GM06990 (cell line): ENCODE measurements at regions not wholly inside any gene's neighbourhood (a gene's known extent, or its start where the extent isn't known, plus 50 kb on each side); places are given as distances from the start of the nearest gene placed in this dataset.
"Not testable (repeated sequence)": the region's sequence is repeated elsewhere in the genome, so short reads cannot be mapped to it uniquely, and the experiment has no call there.

Source experiments
- DNase-seq: peaks from one replicate; pipeline ENCODE4 v3.0.0-alpha.2; 2011; ENCODE audit not compliant: insufficient read length; ENCODE audit errors: extremely low read depth
- H3K27me3 ChIP-seq: replicated peaks from 2 replicates; pipeline ENCODE4 v1.6.0; 2011; ENCODE audit warnings: low read length; ENCODE audit not compliant: control insufficient read depth, insufficient read depth
- H3K36me3 ChIP-seq: 2 replicates; pipeline ENCODE4 v1.5.1; 2011; ENCODE audit warnings: low read length; ENCODE audit not compliant: control insufficient read depth, insufficient read depth
- H3K4me3 ChIP-seq: replicated peaks from 2 replicates; pipeline ENCODE4 v1.5.1; 2011; ENCODE audit warnings: low read depth, mild to moderate bottlenecking, control low read depth, low read length
- TF ChIP-seq, protein P1 (sequence below): IDR thresholded peaks from 2 replicates; pipeline ENCODE4 v1.5.1; 2011; ENCODE audit warnings: low read length, control low read depth, mild to moderate bottlenecking, inconsistent platforms; ENCODE audit not compliant: insufficient read depth, poor library complexity, severe bottlenecking

DNA sequence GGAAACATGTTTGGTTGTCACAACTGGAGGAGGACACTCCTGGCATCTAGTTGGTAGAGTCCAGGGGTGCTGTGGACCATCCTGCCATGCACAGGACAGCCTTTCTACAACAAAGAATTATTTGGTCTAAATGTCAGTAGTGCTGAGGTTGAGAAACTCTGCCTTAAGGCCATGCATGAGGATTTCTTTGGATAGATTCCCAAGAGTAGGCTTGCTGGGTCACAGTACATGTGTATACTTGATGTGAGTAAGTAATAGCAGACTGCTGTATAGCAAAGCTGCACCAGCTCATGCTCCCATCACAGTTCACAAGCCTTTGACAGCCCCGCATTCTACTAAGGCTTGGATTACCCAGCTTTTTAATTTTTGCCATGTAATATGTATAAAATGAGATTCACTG, 151.3 kb downstream of the MFSD1 start:
- no peaks in the 10 kb centered on the region for H3K36me3 ChIP-seq
- no peak overlapping the region for H3K4me3 ChIP-seq
- TF ChIP-seq, protein P1, sequence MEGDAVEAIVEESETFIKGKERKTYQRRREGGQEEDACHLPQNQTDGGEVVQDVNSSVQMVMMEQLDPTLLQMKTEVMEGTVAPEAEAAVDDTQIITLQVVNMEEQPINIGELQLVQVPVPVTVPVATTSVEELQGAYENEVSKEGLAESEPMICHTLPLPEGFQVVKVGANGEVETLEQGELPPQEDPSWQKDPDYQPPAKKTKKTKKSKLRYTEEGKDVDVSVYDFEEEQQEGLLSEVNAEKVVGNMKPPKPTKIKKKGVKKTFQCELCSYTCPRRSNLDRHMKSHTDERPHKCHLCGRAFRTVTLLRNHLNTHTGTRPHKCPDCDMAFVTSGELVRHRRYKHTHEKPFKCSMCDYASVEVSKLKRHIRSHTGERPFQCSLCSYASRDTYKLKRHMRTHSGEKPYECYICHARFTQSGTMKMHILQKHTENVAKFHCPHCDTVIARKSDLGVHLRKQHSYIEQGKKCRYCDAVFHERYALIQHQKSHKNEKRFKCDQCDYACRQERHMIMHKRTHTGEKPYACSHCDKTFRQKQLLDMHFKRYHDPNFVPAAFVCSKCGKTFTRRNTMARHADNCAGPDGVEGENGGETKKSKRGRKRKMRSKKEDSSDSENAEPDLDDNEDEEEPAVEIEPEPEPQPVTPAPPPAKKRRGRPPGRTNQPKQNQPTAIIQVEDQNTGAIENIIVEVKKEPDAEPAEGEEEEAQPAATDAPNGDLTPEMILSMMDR: no peak
- DNase-seq: no peak
- peaks cover 1% of the 10 kb centered on the region; the same call in 1 of the 2 replicates for H3K27me3 ChIP-seq

DNA sequence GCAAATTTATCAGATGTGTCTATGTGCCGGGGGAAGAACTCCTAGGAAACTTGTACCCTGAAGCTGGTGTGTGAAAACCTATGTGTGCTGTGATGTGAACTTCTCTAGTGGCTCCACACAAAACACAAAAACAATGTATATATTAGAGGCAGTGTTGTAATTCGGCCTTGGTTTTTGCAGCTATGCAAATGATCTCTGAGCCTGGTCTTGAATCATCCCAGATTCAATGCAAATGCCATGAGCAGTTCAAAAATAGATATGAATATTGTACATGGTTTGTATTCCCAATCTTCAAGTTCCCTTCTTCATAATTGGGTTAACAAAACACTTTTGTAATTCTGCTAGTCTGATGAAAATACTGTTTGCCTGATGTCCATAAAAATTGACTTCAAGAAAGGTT, 152.6 kb downstream of the MFSD1 start:
- H3K4me3 ChIP-seq: no peak overlapping the region
- TF ChIP-seq, protein P1: no peak
- no peak for DNase-seq

DNA sequence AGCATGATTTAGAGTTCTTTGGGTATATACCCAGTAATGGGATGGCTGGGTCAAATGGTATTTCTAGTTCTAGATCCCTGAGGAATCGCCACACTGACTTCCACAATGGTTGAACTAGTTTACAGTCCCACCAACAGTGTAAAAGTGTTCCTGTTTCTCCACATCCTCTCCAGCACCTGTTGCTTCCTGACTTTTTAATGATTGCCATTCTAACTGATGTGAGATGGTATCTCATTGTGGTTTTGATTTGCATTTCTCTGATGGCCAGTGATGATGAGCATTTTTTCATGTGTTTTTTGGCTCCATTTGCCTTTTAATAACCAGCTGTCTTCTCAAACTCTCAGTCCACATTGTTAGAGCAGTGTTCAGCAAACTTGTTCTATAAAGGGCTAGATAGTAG, 155.9 kb downstream of the MFSD1 start:
- not testable (repeated sequence) for H3K36me3 ChIP-seq, H3K27me3 ChIP-seq, DNase-seq, H3K4me3 ChIP-seq

More for the DNA sequence above, 152.6 kb downstream of the MFSD1 start:
- Histone ChIP-seq H3K27me3 (no peaks in the 10 kb centered on the region), H3K36me3 (no peaks in the 10 kb centered on the region)

DNA sequence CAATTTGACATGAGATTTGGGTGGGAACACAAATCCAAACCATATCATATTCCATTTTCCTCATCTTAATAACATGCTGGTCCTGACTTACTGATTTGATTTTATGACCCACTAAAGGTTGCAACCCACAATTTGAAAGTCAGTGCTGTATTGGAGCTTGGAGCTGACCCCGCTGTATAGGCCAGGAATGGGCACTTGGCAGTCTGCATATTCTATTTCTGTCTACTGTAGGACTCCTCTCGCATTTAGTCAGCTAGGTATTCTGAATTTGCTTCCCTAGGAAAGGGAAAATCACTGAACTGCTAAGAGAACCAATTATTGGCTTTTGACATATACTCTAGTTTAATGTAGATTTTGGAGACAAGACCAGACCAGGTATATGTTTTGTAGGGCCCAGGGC, 157.0 kb downstream of the MFSD1 start:
- Histone ChIP-seq H3K27me3 (no peaks in the 10 kb centered on the region), H3K36me3 (no peaks in the 10 kb centered on the region), H3K4me3 (no peak overlapping the region)
- no peak for DNase-seq
- TF ChIP-seq, protein P1: no peak

DNA sequence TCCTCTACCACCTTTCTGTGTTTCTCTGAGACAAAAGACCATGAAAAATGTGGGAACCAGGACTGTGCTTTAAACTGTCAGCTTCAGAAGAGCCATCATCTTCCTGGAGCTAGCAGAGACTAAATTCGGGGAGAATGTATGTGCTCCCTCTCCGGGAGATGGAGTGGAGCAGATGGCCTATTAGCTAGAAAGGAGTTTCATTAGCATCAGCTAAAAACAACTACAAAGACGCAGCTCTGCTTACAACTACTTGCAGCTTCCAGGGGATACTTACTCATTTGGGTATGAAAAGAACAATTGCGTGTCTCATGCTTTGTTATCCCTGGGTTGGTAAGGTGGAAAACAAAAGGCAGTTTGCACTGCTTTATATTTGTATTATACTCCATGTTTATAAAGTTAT, 159.6 kb downstream of the MFSD1 start:
- H3K36me3 ChIP-seq: no peaks in the 10 kb centered on the region
- H3K27me3 ChIP-seq: no peaks in the 10 kb centered on the region
- TF ChIP-seq, protein P1: no peak
- H3K4me3 ChIP-seq: no peak overlapping the region
- DNase-seq: no peak

DNA sequence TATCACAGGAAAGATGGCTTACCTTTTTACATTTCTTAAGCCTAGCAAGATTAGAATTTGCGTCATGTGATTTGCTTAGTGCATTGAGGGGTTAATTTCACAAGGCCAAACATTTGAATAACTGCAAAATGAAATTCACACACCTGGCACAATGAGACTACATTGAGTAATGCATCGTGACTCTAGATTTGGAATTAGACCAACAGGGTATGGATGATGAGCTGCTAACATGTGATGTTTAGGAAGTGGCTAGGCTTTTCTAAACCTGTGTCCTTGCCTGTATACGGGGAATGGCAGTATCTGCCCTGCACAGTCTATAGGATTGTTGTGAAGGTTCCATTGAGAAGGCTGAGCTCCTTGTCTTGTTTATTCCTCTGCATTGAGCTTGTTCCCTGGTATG, 160.1 kb downstream of the MFSD1 start:
- Histone ChIP-seq H3K4me3 (no peak overlapping the region), H3K36me3 (no peaks in the 10 kb centered on the region), H3K27me3 (no peaks in the 10 kb centered on the region)
- DNase-seq: no peak
- TF ChIP-seq, protein P1: no peak
